Ishikawa (cell line): ENCODE measurements at regions not wholly inside any gene's neighbourhood (a gene's known extent, or its start where the extent isn't known, plus 50 kb on each side); places are given as distances from the start of the nearest gene placed in this dataset.

ENCODE experiments used
- CREB1 ChIP-seq: IDR thresholded peaks from 2 replicates; pipeline ENCODE4 v1.6.1; 2012; ENCODE audit warnings: low read depth
- EP300 ChIP-seq: IDR thresholded peaks from 2 replicates; pipeline ENCODE4 v1.6.1; 2012; ENCODE audit warnings: borderline replicate concordance
- FOXM1 ChIP-seq: IDR thresholded peaks from 2 replicates; pipeline ENCODE4 v1.6.1; 2012; ENCODE audit warnings: low read depth, borderline replicate concordance
- MAX ChIP-seq: IDR thresholded peaks from 2 replicates; pipeline ENCODE4 v1.6.1; 2012
- NFIC ChIP-seq: IDR thresholded peaks from 2 replicates; pipeline ENCODE4 v1.6.1; 2012
- REST ChIP-seq: IDR thresholded peaks from 2 replicates; pipeline ENCODE4 v1.6.1; 2012; ENCODE audit warnings: low read depth, mild to moderate bottlenecking
- TAF1 ChIP-seq: IDR thresholded peaks from 2 replicates; pipeline ENCODE4 v1.6.1; 2012; ENCODE audit warnings: low read depth, mild to moderate bottlenecking
- TCF12 ChIP-seq: IDR thresholded peaks from 2 replicates; pipeline ENCODE4 v1.6.1; 2012; ENCODE audit warnings: low read depth
- TEAD4 ChIP-seq: IDR thresholded peaks from 2 replicates; pipeline ENCODE4 v1.6.1; 2012
- YY1 ChIP-seq: IDR thresholded peaks from 2 replicates; pipeline ENCODE4 v1.6.1; 2012; ENCODE audit warnings: low read depth
- ZBTB7A ChIP-seq: IDR thresholded peaks from 2 replicates; pipeline ENCODE4 v1.6.1; 2012; ENCODE audit warnings: low read depth

GRCh38 chr2:234406085-234406484, 90.8 kb downstream of the ARL4C start:
- TF ChIP-seq REST (no peak), MAX (no peak), TAF1 (no peak), EP300 (no peak), ZBTB7A (no peak), FOXM1 (no peak), CREB1 (no peak), NFIC (no peak), YY1 (no peak), TEAD4 (no peak), TCF12 (no peak)
